Stimulated activated CD4-positive, alpha-beta T cell treated with anti-CD3 and anti-CD28 coated beads, Interleukin-12 subunit alpha, Interleukin-12 subunit beta, amount 100 ng/mL, for 48 hours (primary cell): ENCODE measurements at regions not wholly inside any gene's neighbourhood (a gene's known extent, or its start where the extent isn't known, plus 50 kb on each side); places are given as distances from the start of the nearest gene placed in this dataset.

Experiments
- DNase-seq, 3 donors: peaks; one replicate each; pipeline ENCODE4 v3.0.0-alpha.2; 2020; ENCODE audit warnings: low read depth in 2 of 3, low spot score in 1 of 3

DNA sequence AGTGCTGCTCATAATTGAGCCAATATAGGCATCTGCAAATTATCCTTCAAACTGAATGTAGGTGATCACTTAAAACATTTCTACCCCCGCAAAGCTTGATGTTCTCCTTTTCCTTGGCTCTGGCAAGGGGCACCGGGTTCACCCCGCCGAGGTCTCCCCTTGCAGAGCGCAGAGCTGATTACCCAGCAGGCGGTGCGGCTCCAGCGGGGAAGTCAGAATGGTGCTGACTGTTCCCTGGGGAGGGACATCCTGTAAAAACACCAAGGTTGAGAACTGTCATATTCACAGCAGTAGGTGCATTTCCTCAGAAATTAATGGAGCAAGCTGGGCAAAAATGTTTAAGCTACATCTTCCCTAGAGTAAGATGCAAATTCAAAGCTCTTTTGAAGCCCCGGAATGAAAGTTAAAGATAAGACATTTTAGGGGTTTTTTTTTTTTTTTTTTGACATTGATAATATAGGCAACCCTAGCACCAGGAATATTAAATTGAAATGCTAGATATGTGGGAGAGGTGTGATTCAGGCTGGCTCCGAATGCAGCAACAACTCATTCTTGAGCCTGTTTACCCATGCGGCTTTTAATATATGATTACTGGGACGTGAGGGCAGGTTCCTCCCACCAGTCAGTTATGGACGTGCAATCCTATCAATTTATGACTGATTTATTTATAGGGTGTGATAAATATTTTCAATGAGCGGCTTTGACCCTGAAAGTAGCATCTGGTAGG lies 767.3 kb upstream of the TENM3 start:
- no peak for DNase-seq

DNA sequence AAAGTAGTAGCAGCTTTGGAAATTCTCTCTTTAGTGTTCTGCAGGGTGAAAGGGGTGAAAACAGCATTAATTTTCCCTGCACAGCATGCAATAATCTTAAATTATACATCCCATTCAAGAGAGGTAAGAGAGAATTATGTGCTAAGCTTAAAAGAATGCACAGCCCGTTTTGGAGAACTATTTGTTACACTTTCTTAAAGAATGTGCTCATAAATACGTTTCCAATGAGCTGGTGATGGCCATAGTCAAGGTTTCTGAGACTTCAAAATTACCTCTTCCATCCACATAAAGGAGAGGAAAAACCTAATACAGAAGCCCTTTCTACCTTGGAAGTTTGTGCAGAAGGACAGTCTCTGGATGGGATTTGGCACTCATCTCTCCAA lies 766.7 kb upstream of the TENM3 start:
- no peak for DNase-seq

DNA sequence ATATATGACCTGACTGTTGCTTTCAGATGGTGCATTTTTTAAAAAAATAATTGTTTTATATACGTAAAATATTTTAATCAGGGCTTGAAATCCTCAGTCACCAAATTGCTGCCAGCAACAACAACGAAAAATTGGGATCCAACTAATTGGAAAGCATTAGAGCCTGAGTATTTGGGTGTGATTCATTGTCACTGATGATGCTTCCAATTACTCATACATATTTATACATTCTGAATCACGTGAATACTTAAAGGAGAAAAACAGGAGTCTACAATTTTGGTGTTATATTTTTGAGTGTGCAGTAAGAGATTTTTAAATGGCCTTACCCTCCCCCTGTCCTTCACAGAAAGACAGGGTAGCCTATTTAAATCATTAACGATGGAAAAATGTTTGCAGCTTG lies 765.6 kb upstream of the TENM3 start:
- no peak for DNase-seq

DNA sequence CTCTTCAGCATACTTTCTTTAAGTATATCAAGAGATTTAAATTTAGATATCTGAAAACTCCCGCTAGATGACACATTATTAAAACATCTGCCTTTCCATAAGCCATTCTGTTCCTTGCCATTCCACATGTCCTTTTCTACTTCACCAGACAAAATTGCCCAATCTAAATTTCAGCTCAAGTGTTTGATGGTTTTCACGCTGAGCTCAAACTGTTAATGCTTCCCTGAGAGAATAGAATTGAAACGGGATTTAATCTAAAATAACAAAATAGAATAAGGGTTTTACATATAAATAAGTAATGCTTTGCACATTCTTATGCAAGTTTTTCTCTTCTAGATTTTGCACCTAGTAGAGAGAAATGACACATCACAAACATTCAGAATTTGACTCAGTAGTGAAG lies 764.5 kb upstream of the TENM3 start:
- DNase-seq: no peak

DNA sequence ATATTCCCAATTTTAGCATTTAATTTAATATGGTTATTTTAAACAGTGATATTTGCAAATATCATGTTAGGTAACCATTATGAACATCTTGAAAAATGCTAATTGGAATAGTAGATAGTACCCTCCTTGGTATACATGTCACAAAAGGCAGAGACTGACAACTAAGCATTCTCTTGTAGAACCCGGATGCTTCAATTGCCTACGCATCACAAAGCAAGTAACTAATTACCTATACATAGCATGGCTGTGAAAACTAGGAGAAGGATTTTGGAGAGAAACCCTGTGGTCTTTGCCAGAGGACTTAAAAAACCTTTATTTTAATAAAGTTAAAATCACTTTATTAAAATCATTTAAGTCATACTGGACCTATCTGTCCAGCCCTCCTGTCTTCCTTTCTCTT lies 764.1 kb upstream of the TENM3 start:
- no peak for DNase-seq

DNA sequence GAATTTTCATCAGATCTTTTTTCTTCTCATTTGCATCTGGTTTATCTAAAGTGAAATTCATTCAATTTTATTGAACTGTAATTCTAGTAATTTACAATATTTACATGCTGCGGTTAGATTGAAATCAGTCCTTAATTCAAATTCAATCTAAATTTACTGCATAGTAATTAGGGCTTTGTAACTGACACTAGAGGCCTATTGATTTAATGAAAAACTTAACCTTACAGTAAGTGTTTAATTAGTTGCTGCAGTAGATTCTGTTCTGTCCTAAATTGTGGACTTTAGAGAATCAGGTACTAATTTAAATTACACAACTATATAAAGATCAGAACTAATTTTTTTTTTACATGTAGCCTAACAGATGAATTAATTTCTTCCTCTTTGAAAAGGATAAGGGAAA lies 758.8 kb upstream of the TENM3 start:
- DNase-seq: no peak

DNA sequence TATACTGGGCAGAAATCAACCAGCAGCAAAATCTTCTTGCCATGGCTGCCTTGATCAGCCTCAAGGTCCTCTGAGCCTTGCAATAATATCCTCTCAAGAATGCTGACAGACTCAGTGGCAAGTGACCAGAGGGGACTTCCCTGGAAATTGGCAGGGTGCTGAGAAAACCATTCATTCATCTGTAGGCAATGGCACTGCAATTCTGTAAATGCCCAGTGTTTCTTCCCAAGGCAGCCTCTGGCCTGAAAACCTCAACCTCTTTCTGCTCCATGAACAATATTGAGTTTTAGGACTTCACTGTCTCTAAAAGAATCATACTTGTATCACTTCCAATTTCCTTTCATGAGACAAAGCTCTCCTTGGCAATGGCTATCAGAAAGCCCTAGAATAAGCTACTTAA lies 754.3 kb upstream of the TENM3 start:
- no peak for DNase-seq

DNA sequence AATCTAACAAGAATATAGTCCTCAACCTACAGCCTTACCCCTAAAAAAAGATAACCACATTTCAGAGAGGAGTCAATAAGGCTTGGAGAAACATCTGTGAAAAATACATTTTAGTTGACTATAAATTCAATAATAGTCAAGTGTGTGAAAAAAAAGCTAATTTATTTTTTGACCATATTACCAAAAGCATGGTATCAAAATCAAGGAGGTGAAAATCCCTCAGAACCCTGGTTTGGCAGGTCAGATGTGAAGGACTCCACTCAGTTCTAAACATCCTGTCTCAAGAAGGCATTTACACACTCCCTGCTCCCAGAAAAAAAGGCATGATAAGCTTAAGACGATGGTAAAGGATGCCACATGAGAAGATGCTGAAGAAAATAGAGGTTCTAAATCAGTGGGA lies 745.1 kb upstream of the TENM3 start:
- no peak for DNase-seq

DNA sequence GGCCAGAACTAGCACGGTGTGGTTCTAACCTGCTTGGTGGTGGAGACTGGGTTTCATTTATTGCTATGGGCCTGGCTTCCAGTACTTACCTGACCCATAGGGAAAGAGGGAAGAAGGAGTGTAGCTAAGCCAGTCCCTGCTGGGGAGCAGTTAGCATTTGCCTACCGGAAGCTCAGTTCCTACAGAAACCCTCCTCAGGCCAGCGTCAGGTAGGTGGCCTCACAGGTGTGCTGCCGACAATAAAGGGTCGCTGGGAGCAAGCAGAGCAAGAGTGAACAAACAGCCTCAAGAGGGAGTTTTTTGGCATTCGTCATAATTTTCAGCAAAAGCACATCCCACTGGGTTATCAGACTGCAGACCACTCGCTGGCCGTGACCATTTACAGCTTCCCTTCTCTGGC lies 740.6 kb upstream of the TENM3 start:
- no peak for DNase-seq

DNA sequence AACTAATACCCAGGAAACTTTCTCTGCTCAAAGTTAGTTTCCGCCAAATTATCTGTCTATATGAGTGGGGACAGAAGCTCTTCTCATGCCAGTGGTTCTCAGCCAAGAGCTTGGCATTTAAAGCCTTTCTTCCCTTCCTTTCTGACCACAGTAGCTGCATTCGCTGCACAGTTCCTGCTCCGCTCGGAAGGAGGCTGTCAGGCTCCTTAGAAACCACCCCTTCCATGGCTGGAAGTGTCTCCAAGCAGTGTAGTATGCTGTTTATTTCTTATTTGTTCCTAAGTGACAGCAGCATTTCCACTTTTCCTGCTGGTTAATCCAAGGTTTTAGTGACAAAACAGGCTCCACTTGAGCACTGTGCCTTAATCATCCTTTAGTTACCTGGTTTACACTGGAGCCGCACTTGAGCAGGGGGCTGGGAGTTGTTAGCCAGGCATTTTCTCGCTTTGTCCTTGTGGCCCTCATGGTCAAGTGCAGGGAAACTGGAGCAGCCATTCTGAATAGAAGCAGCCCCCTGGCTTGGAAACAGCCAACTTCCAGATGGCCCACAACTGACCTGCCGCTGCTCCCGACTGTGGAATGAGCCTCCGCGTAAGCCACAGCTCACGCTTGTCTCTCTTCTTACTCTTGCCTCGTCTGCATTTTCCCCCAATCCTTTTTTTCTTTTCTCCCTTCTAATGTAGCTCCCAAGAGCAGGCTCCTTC lies 739.4 kb upstream of the TENM3 start:
- DNase-seq: no peak

DNA sequence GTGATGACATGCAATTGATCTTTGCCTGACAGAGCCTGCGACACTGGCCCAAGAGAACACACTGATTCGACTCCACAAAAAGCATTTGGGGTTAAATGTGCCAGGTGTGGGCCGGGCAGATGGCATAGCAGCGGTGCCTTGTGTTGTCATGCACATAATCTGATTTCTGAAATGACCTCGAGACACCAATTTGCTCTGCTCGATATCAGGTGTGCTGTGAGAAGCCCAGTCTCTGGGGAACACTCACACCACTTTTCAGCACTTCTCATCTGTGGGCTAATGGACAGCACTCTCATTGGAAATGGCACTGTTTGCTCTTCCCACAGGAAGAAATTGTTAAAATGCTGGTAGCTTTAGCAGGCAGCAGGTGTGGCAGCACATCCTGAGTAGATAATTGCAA lies 738.3 kb upstream of the TENM3 start:
- DNase-seq: no peak

DNA sequence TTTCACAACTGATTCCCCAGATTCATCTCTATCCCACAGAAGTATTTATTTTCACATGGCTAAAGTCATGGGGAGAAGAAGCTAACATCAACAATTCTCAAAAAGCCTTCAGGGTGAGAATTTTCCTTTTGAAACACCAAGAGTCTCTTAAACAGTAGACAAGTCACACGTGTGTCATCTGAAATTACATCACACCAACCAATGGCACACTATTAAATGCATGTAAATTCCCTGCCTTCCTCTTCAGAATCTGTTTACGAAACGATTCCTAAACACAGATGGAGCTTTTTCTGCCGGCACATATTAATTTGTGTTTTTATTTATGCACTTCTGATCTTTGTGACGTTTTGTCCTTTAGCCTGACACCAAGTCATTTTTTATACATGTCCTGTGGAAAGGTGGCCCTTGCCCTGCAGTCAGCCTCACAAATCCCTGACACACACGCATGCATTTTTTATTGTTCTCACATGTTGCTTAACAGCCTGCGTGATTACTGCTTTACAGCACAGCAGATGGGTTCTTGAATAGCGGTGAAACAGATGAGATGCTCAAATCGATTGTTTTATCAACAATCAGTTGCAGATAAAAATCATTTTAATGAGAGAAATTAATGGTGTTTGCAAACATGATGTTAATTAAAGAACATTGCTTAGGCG lies 735.9 kb upstream of the TENM3 start:
- DNase-seq: no peak

DNA sequence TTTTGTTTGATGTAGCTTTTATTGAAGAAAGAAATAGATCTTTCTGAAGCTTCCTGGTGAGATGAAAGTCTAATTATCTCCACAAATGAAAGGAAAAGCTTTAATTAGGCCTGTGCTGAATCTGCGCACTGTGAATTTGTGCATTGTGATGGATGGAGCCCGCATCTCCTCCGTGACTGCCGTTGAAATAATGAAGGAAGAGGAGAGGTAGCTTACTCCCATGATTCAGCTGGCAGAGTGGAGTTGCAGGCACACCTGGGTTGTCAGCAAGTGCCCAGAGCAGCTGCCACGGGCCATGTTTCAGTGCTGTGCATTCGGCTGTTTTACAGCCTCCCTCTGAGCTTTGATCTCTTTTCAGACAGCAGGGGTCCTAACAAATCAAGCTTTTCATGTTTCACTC lies 735.3 kb upstream of the TENM3 start:
- no peak for DNase-seq

DNA sequence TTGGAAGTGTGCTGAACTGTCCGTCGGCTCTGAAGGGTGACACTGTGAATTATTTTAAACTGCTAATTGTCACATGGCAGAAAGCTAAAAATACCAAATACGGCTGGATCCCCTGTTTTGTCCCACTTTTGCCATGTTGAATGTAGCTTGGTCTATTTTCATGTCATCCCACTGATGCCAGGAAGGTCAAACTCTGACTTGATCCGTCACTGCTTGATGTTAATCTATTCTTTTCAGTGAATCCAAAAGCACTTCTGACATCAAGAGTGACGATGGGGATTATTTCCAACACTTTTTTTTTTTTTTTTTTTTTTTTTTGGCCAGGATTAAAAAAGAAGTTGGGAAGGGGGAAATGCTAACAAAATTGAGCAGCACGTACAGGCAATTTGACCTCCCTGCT lies 734.6 kb upstream of the TENM3 start:
- DNase-seq: no peak

DNA sequence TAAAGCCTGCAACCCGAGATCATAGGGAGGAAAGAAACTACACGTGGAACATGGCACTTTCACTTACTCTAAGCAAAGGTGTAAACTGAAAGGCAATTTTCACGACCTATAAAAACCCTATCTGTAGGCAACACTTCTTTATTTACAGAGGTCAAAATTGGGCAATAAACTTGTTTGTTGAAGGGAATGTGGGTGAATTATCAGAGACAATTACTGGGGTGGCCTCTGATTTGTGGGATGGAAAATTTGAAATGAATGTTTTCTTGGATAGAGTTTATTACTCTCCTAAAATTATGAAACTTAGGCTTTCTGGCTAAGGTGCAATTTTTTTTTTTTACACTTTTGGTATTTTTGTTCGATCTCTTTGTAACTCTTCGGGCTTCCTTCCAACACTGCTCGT lies 734.1 kb upstream of the TENM3 start:
- no peak for DNase-seq

DNA sequence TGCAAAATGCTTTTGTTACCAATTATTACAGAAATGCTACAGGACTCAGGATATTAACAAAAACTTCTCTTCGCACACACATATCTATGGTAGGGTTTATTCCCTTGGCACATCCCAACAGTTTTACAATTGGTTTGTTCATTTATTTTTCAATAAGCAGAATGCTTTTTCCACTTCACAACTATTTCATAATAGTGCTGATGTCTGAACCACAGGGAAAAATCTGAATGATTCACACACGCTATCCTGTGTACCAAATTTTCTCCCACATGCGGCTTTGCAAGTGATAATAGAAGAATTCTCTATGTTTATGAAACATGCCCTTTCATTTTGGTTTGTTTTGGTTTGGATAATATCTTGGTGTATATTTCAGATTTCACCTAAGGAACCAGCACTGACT lies 725.7 kb upstream of the TENM3 start:
- no peak for DNase-seq

DNA sequence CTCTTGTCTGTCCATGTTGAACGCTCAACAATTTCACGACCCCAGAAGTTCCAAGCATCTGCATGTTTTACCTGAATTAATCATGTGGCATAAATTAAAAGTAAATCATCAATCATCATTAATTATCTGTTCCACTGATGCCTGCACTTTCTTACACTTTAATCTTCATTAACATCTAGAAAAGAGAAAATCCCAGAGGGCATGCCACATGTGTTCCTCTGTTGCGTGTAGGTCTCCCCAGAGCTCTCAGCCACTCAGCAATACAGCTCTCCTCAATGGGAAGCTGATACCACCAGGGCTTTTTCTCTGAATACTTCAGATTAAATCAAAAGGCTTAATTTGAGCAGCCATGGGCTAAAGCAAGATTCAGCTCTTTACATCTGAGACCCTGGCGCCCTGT lies 722.4 kb upstream of the TENM3 start:
- no peak for DNase-seq

DNA sequence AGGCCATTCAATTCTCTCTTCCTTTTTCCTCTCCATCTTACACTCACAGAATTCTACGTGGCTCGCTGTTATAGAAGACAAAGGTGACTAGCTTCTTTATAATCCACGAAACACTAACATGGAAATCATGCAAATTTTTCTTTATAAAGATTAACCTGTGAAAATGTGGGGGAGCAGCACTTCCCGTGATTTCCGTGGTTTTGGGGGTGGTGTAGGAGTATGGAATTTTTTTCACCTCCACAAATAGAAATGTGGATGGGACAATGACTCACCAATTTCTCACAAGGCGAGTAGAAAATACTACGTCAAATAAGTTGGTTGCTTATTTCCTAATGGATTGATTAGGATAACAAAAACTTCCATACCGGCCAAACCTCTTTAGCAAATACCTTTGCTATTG lies 719.2 kb upstream of the TENM3 start:
- no peak for DNase-seq

DNA sequence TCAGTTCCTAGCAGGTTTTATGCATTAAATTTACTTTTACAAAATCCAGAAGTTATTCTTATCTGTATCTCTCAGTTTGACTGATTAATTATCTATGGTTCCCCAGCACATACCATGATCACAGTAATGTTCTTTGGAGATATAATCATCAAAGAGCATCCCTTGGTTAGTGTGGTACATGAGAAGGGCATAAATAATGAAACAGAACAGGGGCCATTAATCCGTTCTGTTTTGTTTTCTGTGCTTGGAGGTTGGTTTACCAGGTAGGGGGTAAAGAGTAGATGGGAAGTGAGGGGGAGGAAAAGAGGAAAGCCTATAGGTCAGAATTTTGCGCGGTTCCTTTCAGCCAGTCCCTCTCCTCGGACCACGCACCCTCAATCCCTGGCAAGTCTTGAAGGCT lies 718.7 kb upstream of the TENM3 start:
- no peak for DNase-seq

DNA sequence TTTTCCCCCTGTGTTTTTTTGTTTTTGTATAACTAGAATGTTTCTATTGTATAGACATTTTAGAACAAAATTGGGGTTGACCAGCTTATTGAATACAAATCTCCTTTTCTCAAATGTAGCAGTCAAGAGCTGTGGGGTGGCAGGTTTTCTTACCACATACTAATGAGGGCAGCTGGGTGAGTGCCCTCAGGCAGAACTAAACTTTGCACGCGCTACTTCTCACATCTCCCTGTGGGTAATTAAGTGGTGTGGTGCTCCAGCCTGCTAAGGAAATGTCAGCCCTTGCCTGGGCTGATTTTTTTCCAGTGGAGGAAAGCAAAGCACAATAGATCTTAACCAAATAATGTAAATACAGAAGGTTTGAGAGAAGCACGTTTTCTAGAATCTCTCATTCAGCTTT lies 717.6 kb upstream of the TENM3 start:
- no peak for DNase-seq

DNA sequence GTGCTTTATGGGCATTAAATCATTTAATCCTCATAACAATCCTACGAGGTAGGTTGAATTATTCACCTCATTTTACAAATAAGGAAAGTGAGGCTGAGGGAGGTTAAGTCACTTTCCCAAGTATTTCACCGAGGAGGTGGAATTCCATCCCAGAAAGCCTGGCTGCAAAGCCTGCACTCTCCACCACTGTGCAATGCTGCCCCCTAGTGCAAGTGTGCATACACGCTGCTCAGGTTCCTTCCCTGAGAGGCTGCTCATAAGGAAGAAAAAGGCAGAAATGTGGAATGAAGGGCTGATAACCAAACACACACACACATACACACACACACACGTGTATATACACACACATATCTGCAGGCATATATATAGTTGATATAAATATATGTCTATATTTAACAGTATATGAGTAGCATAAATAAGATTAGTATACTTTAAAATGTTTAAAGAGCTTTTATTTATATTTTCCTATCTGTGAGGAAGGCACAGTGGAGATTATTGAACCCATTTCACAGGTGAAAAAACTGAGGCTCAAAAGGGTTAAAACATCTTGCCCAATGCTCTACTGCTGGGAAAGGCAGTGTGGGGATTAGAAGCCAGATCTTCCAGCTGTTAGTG lies 714.5 kb upstream of the TENM3 start:
- peak in 2 of 3 donors; percentile 2 to 3 for DNase-seq

DNA sequence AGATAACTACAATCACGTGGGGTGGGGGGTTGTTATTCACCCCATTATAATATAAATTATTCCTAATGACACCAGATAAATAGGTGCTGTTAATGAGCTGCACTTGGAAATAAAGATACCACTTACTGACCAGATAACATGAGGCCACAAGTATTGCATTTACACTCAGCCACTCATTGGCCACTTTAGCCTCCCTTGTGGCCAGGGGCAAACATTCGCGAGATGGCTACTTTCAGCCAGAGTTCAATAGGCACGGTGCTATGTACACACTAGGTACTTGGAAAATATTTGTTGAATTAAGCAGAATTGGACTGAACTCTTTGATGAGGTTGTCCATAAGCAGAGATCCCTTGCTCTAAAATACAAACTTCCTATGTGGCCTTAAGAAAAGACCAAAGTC lies 713.7 kb upstream of the TENM3 start:
- no peak for DNase-seq
